K562 (cell line): ENCODE measurements at regions not wholly inside any gene's neighbourhood (a gene's known extent, or its start where the extent isn't known, plus 50 kb on each side); places are given as distances from the start of the nearest gene placed in this dataset.

ENCODE experiments used
- ATAC-seq: fragments of 200-7000 bp; cut with Tn5 transposase; 3 replicates; pipeline ENCODE4 v1.9.1; 2020; ENCODE audit warnings: moderate library complexity
- BruUV-seq: library from RNA; stranded (reverse); fragments of 400-500 nt; replicated peaks from 2 replicates; lab custom pipeline; 2021; lab: Mats Ljungman, UMichigan
- CTCF ChIA-PET: fragments of 300-600 bp; formaldehyde crosslinking; extraction: SDS; loops from one replicate; lab custom pipeline; 2021; ENCODE audit warnings: low intra/inter-chr PET ratio; lab: Yijun Ruan, JAX
- POLR2A ChIA-PET: fragments of 300-600, 350-650 bp; sonication (Branson Sonifier 250); formaldehyde crosslinking; extraction: SDS; loops from one replicate; lab custom pipeline; 2021; ENCODE audit warnings: antibody characterized with exemption, inconsistent platforms; lab: Yijun Ruan, JAX
- DNase-seq, 4 experiments: peaks; one replicate each; pipeline versions ENCODE4 v3.0.0 to v3.0.0-alpha.2; 2011 to 2018; ENCODE audit warnings: low spot score in 3 of 4, mixed read lengths in 3 of 4; ENCODE audit errors: extremely low read depth in 1 of 4
- FAIRE-seq: peaks from 2 replicates; lab custom pipeline; 2011; peaks lifted over from hg19 to GRCh38; lab: Jason Lieb, UNC
- H2AFZ ChIP-seq: 2 replicates; pipeline ENCODE4 v1.6.0; 2011; ENCODE audit warnings: low read depth, low read length, control low read depth, inconsistent platforms
- H3K27ac ChIP-seq: fragments of 200-600 bp; 3 replicates; pipeline ENCODE4 v1.8.0; 2011; ENCODE audit warnings: low read depth, mild to moderate bottlenecking, control low read depth, inconsistent platforms, low read length, moderate library complexity, mixed read lengths; ENCODE audit errors: extremely low read depth
- H3K27me3 ChIP-seq, 2 experiments: fragments of 300-600 bp in 1 of 2; 2 replicates in 1 of 2; 3 replicates in 1 of 2; pipeline versions ENCODE4 v1.6.0 to v1.8.0; 2011; ENCODE audit warnings: inconsistent platforms in 2 of 2, low read length in 2 of 2, mild to moderate bottlenecking in 1 of 2, mixed read lengths in 1 of 2, moderate library complexity in 1 of 2; ENCODE audit not compliant: control insufficient read depth in 2 of 2, insufficient read depth in 2 of 2
- H3K36me3 ChIP-seq: fragments of 300-600 bp; 3 replicates; pipeline ENCODE4 v1.8.0; 2011; ENCODE audit warnings: mild to moderate bottlenecking, low read length, inconsistent platforms; ENCODE audit not compliant: control insufficient read depth, insufficient read depth
- H3K4me1 ChIP-seq, 2 experiments: fragments of 200-600 bp in 1 of 2; replicated peaks in 1 of 2; 2 replicates in 1 of 2; 3 replicates in 1 of 2; pipeline versions ENCODE4 v1.5.1 to v1.8.0; 2011; ENCODE audit warnings: inconsistent platforms in 2 of 2, low read length in 2 of 2, mild to moderate bottlenecking in 1 of 2, mixed read lengths in 1 of 2, moderate library complexity in 1 of 2; ENCODE audit not compliant: control insufficient read depth in 2 of 2, insufficient read depth in 2 of 2
- H3K4me2 ChIP-seq: 2 replicates; pipeline ENCODE4 v1.6.1; 2011; ENCODE audit warnings: low read length, control low read depth, inconsistent platforms, mixed read lengths; ENCODE audit not compliant: insufficient read depth
- H3K4me3 ChIP-seq: fragments of 200-600 bp; sonication (generic), shearing (Covaris generic); 2 replicates; pipeline ENCODE4 v1.5.1; 2016; ENCODE audit warnings: control low read depth, inconsistent platforms
- H3K79me2 ChIP-seq: fragments of 200-600 bp; 3 replicates; pipeline ENCODE4 v1.8.0; 2011; ENCODE audit warnings: low read length, inconsistent platforms; ENCODE audit not compliant: control insufficient read depth, insufficient read depth
- H3K9ac ChIP-seq, 2 experiments: 2 replicates each; pipeline versions ENCODE4 v1.6.0 to v1.6.1; 2011; ENCODE audit warnings: low read depth in 2 of 2, low read length in 2 of 2, control low read depth in 1 of 2, inconsistent platforms in 1 of 2, mild to moderate bottlenecking in 1 of 2, mixed read lengths in 1 of 2; ENCODE audit not compliant: insufficient read depth in 1 of 2
- H3K9me1 ChIP-seq: one replicate; pipeline ENCODE4 v1.6.0; 2011; ENCODE audit warnings: inconsistent platforms, mild to moderate bottlenecking, low read length, moderate library complexity; ENCODE audit not compliant: control insufficient read depth, insufficient read depth
- H3K9me3 ChIP-seq: replicated peaks from 2 replicates; pipeline ENCODE4 v1.5.1; 2011; ENCODE audit warnings: low read depth, low read length, inconsistent platforms; ENCODE audit not compliant: control insufficient read depth, insufficient read depth
- H4K20me1 ChIP-seq: replicated peaks from 2 replicates; pipeline ENCODE4 v1.6.1; 2011; ENCODE audit warnings: low read length, inconsistent platforms, mixed read lengths; ENCODE audit not compliant: control insufficient read depth, insufficient read depth
- CBX1 ChIP-seq: sonication (generic); IDR thresholded peaks from 2 replicates; pipeline ENCODE4 v1.6.1; 2016; ENCODE audit warnings: antibody characterized with exemption, low read depth, mild to moderate bottlenecking
- CC2D1A ChIP-seq: fragments of 450-650 bp; IDR thresholded peaks from 2 replicates; pipeline ENCODE4 v1.6.1; 2017; ENCODE audit warnings: mild to moderate bottlenecking
- HBP1 ChIP-seq: fragments of 450-650 bp; formaldehyde crosslinking; IDR thresholded peaks from 2 replicates; pipeline ENCODE4 v1.4.0; 2022; ENCODE audit warnings: missing genetic modification characterization
- MLLT1 ChIP-seq, 2 experiments: fragments of 450-650 bp; IDR thresholded peaks; 2 replicates each; pipeline ENCODE4 v1.6.1; 2016
- MLX ChIP-seq, 2 experiments: fragments of 450-650 bp in 1 of 2; sonication (generic) in 1 of 2; formaldehyde crosslinking; conservative IDR thresholded peaks; 2 replicates each; pipeline versions ENCODE4 v1.4.0 to v1.8.1; 2020 to 2022; ENCODE audit warnings: mild to moderate bottlenecking in 1 of 2, missing genetic modification reagents in 1 of 2
- MTA1 ChIP-seq: fragments of 450-650 bp; IDR thresholded peaks from 2 replicates; pipeline ENCODE4 v1.6.1; 2017; ENCODE audit warnings: borderline replicate concordance
- PCBP2 ChIP-seq: fragments of 200-400 bp; formaldehyde crosslinking; IDR thresholded peaks from 2 replicates; pipeline ENCODE4 v1.6.1; 2018; ENCODE audit warnings: low read length, low read depth, mild to moderate bottlenecking, moderate library complexity; ENCODE audit not compliant: poor library complexity, severe bottlenecking
- PKNOX1 ChIP-seq: fragments of 450-650 bp; IDR thresholded peaks from 2 replicates; pipeline ENCODE4 v1.6.1; 2016
- POLR2A ChIP-seq: fragments of 450-650 bp; conservative IDR thresholded peaks from 2 replicates; pipeline ENCODE4 v1.6.1; 2016
- RFX1 ChIP-seq: fragments of 450-650 bp; IDR thresholded peaks from 2 replicates; pipeline ENCODE4 v1.6.1; 2016; ENCODE audit warnings: mild to moderate bottlenecking, moderate library complexity
- SLC30A9 ChIP-seq: fragments of 250-450 bp; sonication (Bioruptor Pico); IDR thresholded peaks from 2 replicates; pipeline ENCODE4 v1.8.0; 2022; ENCODE audit warnings: mild to moderate bottlenecking, moderate library complexity
- STAT5A ChIP-seq: IDR thresholded peaks from 2 replicates; pipeline ENCODE4 v1.6.1; 2012; ENCODE audit warnings: low read length, inconsistent platforms, borderline replicate concordance
- XRCC4 ChIP-seq: IDR thresholded peaks from one replicate; pipeline ENCODE4 v1.6.1; 2011; ENCODE audit not compliant: insufficient read depth, insufficient read length; ENCODE audit errors: extremely low read depth
- ZBTB9 ChIP-seq: fragments of 450-650 bp; formaldehyde crosslinking; IDR thresholded peaks from 2 replicates; pipeline ENCODE4 v1.4.0; 2020; ENCODE audit warnings: mild to moderate bottlenecking, moderate library complexity
- ZC3H4 ChIP-seq: sonication (generic); formaldehyde crosslinking; IDR thresholded peaks from 2 replicates; pipeline ENCODE4 v1.9.0; 2021; ENCODE audit warnings: missing genetic modification reagents, borderline replicate concordance
- ZNF133 ChIP-seq: fragments of 250-450 bp; sonication (Bioruptor Pico); IDR thresholded peaks from 2 replicates; pipeline ENCODE4 v1.4.0; 2020; ENCODE audit warnings: mild to moderate bottlenecking
- ZNF212 ChIP-seq: fragments of 450-650 bp; formaldehyde crosslinking; IDR thresholded peaks from 2 replicates; pipeline ENCODE4 v1.4.0; 2020; ENCODE audit warnings: mild to moderate bottlenecking
- WGBS: fragments of 100-300 bp; shearing (Covaris generic); methylation state at CpG from one replicate; pipeline ENCODE4 v1.1.6; 2016; ENCODE audit warnings: low coverage, mixed read lengths; ENCODE audit not compliant: insufficient coverage; ENCODE audit errors: missing lambda C conversion rate; 5-methylcytosine and 5-hydroxymethylcytosine counted together
- in situ Hi-C: fragments of 300-500 bp; cut with MboI; formaldehyde crosslinking; loops from 4 replicates; pipeline ENCODE4 v1.15.0; 2018; ENCODE audit warnings: inconsistent platforms, mixed read lengths
- intact Hi-C: fragments of 100-400 bp; cut with micrococcal nuclease; formaldehyde crosslinking; loops from 2 replicates; pipeline ENCODE4 v1.14.2; 2022

GRCh38 chr1:101550581-101550980, 313.8 kb downstream of the S1PR1 start (continued):
- TF ChIP-seq ZBTB9 (CRISPR knock-in tag) = no peak
- TF ChIP-seq ZNF133 (CRISPR knock-in tag) = no peak
- TF ChIP-seq HBP1 (CRISPR knock-in tag) = no peak
- TF ChIP-seq, all 486 proteins: peak for 0

GRCh38 chr1:101566883-101567538, 330.2 kb downstream of the S1PR1 start:
- Histone ChIP-seq H4K20me1 (no peaks in the 10 kb centered on the region), H2AFZ (no peak overlapping the region), H3K27ac (no peak overlapping the region), H3K4me3 (no peak overlapping the region), H3K36me3 (no peaks in the 10 kb centered on the region), H3K9ac (no peak overlapping the region), H3K4me2 (no peak overlapping the region), H3K4me1 (no peaks in the 10 kb centered on the region), H3K9me1 (no peaks in the 10 kb centered on the region), H3K9me3 (no peaks in the 10 kb centered on the region; the same call in 1 of the 2 replicates), H3K27me3 (no peaks in the 10 kb centered on the region), H3K79me2 (no peaks in the 10 kb centered on the region)
- ATAC-seq (no peak), FAIRE-seq (no peak), DNase-seq (no peak)
- CTCF ChIA-PET = no interaction called here
- in situ Hi-C loops (no loop called here), intact Hi-C loops (no loop called here)
- POLR2A ChIA-PET = no interaction called here
- WGBS = 0% methylated on average over 1 of the region's 1 CpG
- BruUV-seq = no TSS peak
- no peak for TF ChIP-seq SLC30A9 (CRISPR knock-in tag)
- TF ChIP-seq MLX (CRISPR knock-in tag; conservative IDR thresholded peaks at IDR 0.05) = no peak
- no peak for TF ChIP-seq PKNOX1
- no peak for TF ChIP-seq RFX1
- TF ChIP-seq POLR2A = no peak
- no peak for TF ChIP-seq ZNF212 (CRISPR knock-in tag)
- no peak for TF ChIP-seq CC2D1A
- no peak for TF ChIP-seq CBX1
- no peak for TF ChIP-seq PCBP2
- no peak for TF ChIP-seq ZC3H4 (CRISPR knock-in tag)
- TF ChIP-seq MTA1 = no peak
- TF ChIP-seq MLLT1 (IDR thresholded peaks at IDR 0.05) = no peak
- no peak for TF ChIP-seq XRCC4
- no peak for TF ChIP-seq STAT5A
